ENCODE measurements at regions not wholly inside any gene's neighbourhood (a gene's known extent, or its start where the extent isn't known, plus 50 kb on each side); places are given as distances from the start of the nearest gene placed in this dataset.
"Not testable (repeated sequence)": the region's sequence is repeated elsewhere in the genome, so short reads cannot be mapped to it uniquely, and the experiment has no call there.

DNA sequence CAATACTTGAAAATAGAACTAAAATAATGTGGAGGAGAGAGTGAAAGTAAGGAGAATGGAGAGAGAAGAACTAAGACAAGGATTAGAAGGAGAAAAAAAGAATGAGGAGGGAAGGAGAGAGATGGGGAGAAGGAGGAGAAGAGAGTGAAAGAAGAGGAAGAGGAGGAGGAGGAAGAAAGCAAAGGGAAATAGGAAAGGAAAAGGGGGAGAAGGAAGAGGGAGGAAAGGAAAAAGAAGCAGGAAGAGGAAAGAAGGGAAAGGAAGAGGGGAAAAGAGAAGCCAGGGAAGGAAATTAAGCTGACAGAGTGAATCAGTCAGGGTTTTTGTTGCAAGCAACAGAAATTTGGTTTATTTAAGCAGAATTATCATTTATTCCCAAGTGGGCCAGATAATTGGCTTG, 241.7 kb upstream of the P2RY1 start:
- H3K4me3 Mint-ChIP-seq, result no peak overlapping the region
- H3K27me3 Mint-ChIP-seq, result no peaks in the 10 kb centered on the region
- H3K4me1 Mint-ChIP-seq (ENCODE audit: low read depth), result peaks cover 13% of the 10 kb centered on the region
- H3K27ac Mint-ChIP-seq, result no peak overlapping the region
- peaks cover 1% of the 10 kb centered on the region for H3K9me3 Mint-ChIP-seq
- H3K36me3 Mint-ChIP-seq (ENCODE audit: low read depth), result no peaks in the 10 kb centered on the region
- intact Hi-C loops (cut with micrococcal nuclease), result no loop called here

DNA sequence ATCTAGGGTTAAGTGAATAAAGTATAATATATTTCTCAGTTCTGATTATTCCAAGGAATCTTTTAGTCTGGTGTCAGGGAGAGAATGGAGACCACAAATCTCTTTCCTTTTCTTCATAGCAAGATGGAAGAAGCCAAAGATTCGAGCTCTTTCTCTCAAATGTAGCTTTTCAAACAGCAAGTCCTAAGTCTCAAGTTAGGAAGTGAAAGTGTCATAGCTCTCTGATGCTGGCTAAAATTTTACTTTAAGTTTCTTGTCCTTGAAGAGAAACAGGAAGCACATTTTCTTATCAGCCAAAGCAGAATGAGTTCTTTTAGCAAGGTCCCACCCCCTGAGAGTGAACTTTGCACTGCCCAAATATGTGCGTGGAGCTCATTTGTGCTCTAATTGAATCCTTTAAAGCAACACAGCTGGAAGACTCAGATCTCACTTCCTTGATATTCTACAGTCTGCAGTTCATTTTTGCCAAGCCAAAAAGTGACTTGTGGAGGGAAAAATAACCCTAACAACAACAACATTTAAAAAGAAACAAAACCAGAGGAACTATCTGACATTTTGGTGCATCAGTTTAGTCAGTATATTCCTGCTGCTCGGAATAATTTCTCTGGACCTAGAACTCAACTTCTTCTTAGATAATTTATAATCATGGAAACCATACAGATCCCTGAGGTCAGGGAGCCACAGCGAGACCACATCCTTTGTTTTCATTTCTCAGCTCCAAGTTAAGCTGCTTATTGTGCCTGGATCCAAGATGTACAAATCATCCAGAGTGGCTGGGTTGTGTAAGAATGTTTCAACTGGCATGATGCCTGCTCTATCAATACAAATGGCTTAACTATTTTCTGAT, 238.7 kb upstream of the P2RY1 start:
- Mint-ChIP-seq H3K36me3 (ENCODE audit: low read depth) (no peaks in the 10 kb centered on the region), H3K27me3 (no peaks in the 10 kb centered on the region), H3K27ac (peak overlapping the region; percentile 63), H3K4me1 (ENCODE audit: low read depth) (peaks cover 6% of the 10 kb centered on the region), H3K4me3 (peak overlapping the region; percentile 18), H3K9me3 (peaks cover 8% of the 10 kb centered on the region)
- intact Hi-C loops (cut with micrococcal nuclease), result no loop called here

DNA sequence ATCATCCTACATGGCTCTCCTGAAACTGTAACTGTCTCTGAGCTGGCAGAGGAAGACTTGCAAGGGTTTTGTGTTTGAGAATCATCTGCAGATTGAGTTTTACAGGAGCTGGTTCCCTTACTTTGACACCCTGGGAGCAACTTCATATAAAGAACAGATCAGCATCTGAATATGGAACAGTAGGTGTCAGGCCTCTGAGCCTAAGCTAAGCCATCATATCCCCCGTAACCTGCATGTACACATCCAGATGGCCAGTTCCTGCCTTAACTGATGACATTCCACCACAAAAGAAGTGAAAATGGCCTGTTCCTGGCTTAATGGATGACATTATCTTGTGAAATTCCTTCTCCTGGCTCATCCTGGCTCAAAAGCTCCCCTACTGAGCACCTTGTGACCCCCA, 238.1 kb upstream of the P2RY1 start:
- H3K36me3 Mint-ChIP-seq (ENCODE audit: low read depth); H3K27me3 Mint-ChIP-seq; H3K4me3 Mint-ChIP-seq; H3K4me1 Mint-ChIP-seq (ENCODE audit: low read depth); intact Hi-C loops (cut with micrococcal nuclease); H3K9me3 Mint-ChIP-seq: not testable (repeated sequence)
- H3K27ac Mint-ChIP-seq, result peak overlapping the region; percentile 7

DNA sequence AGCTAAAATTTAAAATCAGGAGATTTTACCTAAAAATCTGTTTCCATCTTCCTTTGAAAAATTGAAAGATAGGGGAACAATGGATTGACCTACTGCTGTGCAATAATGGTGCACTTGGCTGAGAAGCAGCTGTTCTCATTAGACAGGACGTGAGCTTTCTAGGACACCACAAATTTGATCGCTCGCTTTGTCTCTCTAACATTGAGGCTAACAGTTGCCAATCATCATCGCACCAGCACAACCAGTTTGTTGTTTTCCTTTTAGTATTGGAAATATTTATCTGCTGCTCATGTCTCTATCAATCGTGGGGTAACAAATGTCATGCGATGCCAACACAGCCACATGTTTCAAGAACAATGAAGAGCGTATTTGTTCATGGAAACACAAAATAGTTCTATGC, 228.8 kb upstream of the P2RY1 start:
- H3K27ac Mint-ChIP-seq, result no peak overlapping the region
- H3K27me3 Mint-ChIP-seq, result no peaks in the 10 kb centered on the region
- H3K9me3 Mint-ChIP-seq, result peaks cover 9% of the 10 kb centered on the region
- H3K36me3 Mint-ChIP-seq (ENCODE audit: low read depth), result no peaks in the 10 kb centered on the region
- no peak overlapping the region for H3K4me3 Mint-ChIP-seq
- intact Hi-C loops (cut with micrococcal nuclease), result no loop called here
- H3K4me1 Mint-ChIP-seq (ENCODE audit: low read depth), result no peaks in the 10 kb centered on the region

DNA sequence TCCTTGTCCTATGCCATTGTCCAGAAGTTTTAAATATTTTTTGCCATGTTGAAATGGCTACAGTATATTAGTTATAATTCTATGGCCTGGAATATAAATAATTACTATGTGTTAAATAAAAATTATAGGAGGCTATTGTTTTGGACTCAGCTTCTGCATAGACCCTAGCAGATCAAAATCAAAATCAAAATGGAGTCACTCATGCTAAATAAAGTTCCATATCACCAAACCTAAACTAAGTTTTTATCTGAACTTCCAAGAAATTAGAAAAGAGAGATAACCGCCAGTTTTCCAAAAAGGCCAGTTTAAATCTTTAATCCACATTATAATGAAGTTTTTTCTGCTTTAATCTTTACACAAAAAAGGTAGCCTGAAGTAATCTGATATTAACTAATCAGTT, 227.8 kb upstream of the P2RY1 start:
- no peak overlapping the region for H3K4me3 Mint-ChIP-seq
- no peak overlapping the region for H3K27ac Mint-ChIP-seq
- no peaks in the 10 kb centered on the region for H3K27me3 Mint-ChIP-seq
- H3K4me1 Mint-ChIP-seq (ENCODE audit: low read depth), result no peaks in the 10 kb centered on the region
- H3K9me3 Mint-ChIP-seq, result peaks cover 9% of the 10 kb centered on the region
- intact Hi-C loops (cut with micrococcal nuclease), result no loop called here
- no peaks in the 10 kb centered on the region for H3K36me3 Mint-ChIP-seq (ENCODE audit: low read depth)

DNA sequence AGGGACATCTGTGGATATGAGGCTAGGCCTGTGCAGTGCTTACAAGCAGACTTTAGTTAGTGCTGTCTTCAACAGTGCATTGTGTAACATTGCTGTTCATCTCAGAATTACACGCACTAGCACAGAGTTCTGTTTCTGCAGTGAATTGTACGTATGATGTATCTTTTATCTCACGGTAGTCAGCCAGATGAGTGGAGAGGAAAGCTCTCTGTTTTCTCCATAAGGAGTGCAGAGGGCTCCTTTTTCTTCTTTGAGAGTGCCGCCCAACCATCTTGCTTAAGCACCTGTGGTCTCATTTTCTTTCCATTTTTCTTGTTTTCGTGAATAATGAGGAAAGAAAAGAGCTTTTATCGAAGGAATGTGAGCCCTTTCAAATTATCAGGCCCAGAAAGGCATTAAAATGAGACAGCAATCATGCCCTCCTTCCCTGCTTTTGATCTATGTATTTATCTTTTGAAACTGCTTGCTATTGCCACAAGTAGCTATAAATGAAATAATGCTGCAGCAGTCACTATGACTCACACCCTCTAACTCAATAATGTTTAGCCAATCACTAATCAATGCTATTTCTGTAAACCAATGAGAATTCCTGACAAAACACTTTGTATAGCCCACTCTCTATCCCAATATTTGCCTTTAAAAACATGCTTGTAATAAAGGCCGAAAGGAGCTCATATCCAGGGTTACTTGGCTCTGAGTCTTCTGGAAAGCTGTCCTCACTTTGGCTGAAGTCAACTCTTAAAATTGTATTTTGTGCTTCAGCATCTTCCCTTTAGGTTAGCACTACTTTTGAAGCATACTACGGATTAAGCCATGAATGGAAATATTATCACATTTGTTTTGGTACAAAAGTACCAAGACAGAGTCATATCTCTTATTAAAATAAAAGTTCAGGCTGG, 226.0 kb upstream of the P2RY1 start:
- intact Hi-C loops (cut with micrococcal nuclease), result no loop called here
- Mint-ChIP-seq H3K27me3 (no peaks in the 10 kb centered on the region), H3K4me3 (no peak overlapping the region), H3K9me3 (peaks cover 9% of the 10 kb centered on the region), H3K27ac (no peak overlapping the region), H3K36me3 (ENCODE audit: low read depth) (no peaks in the 10 kb centered on the region), H3K4me1 (ENCODE audit: low read depth) (no peaks in the 10 kb centered on the region)

DNA sequence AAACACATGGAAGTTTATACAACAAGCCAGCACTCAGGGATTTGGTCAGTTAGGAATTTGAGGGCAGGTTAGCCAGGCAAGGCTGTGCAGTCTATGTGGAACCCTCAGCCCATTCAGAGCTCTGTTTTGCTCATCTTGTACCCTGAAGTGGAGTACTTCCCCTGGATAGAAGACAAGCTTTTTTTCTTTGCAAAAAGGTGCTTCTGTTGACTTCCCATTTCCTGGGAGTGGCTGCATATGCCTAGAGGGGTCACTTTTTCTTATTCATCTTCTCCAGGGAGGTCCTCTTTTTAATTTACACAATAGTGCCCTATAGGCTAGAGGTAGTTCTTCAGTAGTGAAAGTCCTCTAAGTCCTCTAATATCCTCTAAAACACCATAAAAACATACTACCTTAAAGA, 225.0 kb upstream of the P2RY1 start:
- no peak overlapping the region for H3K4me3 Mint-ChIP-seq
- intact Hi-C loops (cut with micrococcal nuclease), result no loop called here
- no peaks in the 10 kb centered on the region for H3K36me3 Mint-ChIP-seq (ENCODE audit: low read depth)
- H3K27ac Mint-ChIP-seq, result no peak overlapping the region
- peaks cover 3% of the 10 kb centered on the region for H3K9me3 Mint-ChIP-seq
- no peaks in the 10 kb centered on the region for H3K4me1 Mint-ChIP-seq (ENCODE audit: low read depth)
- no peaks in the 10 kb centered on the region for H3K27me3 Mint-ChIP-seq

DNA sequence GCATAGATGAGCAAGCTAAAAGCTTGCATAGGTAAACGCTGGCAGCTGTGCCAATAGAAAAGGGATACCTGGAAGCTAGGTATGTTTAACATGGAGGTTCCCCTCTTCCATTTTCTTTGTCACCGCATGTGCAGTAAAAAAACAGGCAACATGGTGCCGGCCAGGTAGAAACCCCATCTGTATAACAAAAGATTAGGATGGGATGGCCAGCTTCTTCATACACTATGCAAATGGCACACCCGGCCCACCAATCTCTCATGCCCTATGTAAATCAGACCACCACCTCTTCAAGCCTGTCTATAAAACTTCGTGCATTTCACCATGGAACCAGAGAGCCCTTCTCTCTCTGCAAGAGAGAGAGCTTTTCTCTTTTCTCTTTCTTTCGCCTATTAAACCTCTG, 224.3 kb upstream of the P2RY1 start:
- Mint-ChIP-seq H3K27me3 (no peaks in the 10 kb centered on the region), H3K4me1 (ENCODE audit: low read depth) (no peaks in the 10 kb centered on the region), H3K9me3 (peaks cover 4% of the 10 kb centered on the region), H3K27ac (no peak overlapping the region), H3K36me3 (ENCODE audit: low read depth) (no peaks in the 10 kb centered on the region), H3K4me3 (no peak overlapping the region)
- intact Hi-C loops (cut with micrococcal nuclease), result no loop called here

DNA sequence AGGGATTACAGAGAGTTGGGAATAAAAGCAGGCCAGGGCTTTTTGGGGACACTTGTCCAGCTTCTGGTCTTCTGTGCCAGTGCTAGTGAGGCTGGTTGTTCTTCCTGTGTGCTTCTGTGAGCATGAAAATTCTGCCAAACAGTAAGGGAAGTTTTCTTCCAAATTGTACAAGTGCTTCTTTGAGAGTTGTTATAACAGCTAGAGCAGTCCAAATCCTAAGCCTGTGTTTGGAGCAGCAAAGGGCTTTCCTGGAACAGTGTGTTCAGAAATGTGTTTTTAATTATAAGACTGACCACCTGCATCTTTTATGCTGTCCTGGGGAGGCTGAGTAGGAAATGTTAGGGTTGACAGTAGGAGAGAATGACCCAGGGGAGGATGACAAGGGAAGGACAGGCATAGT, 223.0 kb upstream of the P2RY1 start:
- Mint-ChIP-seq H3K36me3 (ENCODE audit: low read depth) (no peaks in the 10 kb centered on the region), H3K4me1 (ENCODE audit: low read depth) (no peaks in the 10 kb centered on the region), H3K4me3 (no peak overlapping the region), H3K9me3 (peaks cover 9% of the 10 kb centered on the region), H3K27me3 (no peaks in the 10 kb centered on the region), H3K27ac (no peak overlapping the region)
- intact Hi-C loops (cut with micrococcal nuclease), result no loop called here

DNA sequence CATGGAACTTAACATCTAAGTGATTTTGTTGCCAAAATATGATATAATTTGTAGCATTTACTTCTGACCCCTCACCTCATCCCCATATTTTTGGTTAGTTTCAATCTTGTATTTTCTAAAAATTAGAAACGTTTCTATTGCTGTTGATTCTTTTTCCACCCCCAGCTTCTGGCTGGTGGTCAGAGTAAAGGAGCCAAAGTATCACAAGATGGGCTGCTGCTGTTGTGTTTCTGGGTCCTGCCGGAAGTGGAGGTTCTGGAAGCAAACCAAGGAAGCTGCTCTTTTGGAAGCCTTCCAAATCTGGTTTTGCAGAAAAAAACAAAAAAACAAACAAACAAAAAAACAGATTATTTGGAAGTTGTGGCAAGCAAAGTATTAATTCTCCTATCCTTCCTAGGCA, 221.1 kb upstream of the P2RY1 start:
- H3K27me3 Mint-ChIP-seq, result no peaks in the 10 kb centered on the region
- H3K36me3 Mint-ChIP-seq (ENCODE audit: low read depth), result no peaks in the 10 kb centered on the region
- peaks cover 9% of the 10 kb centered on the region for H3K9me3 Mint-ChIP-seq
- no peak overlapping the region for H3K4me3 Mint-ChIP-seq
- H3K27ac Mint-ChIP-seq, result no peak overlapping the region
- intact Hi-C loops (cut with micrococcal nuclease), result no loop called here
- H3K4me1 Mint-ChIP-seq (ENCODE audit: low read depth), result no peaks in the 10 kb centered on the region

DNA sequence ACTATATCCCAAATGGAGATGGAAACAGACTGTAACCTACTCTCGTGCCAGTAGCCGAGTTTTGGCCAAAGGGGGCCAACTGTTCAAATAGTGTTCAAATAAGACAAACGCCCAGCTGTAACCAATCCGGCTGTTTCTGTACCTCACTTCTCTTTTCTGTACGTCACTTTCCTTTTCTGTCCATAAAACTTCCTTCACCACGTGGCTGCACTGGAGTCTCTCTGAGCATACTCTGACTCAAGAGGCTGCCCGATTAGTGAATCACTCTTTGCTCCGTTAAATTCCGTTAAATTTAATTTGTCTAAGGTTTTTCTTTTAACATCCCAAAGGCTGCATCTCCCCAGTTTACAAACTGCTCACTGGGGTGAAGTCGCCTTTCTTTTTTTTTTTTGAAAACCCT, 219.2 kb upstream of the P2RY1 start:
- intact Hi-C loops (cut with micrococcal nuclease), result no loop called here
- Mint-ChIP-seq H3K4me3 (no peak overlapping the region), H3K27ac (no peak overlapping the region), H3K36me3 (ENCODE audit: low read depth) (no peaks in the 10 kb centered on the region), H3K9me3 (peaks cover 9% of the 10 kb centered on the region), H3K27me3 (no peaks in the 10 kb centered on the region), H3K4me1 (ENCODE audit: low read depth) (no peaks in the 10 kb centered on the region)

DNA sequence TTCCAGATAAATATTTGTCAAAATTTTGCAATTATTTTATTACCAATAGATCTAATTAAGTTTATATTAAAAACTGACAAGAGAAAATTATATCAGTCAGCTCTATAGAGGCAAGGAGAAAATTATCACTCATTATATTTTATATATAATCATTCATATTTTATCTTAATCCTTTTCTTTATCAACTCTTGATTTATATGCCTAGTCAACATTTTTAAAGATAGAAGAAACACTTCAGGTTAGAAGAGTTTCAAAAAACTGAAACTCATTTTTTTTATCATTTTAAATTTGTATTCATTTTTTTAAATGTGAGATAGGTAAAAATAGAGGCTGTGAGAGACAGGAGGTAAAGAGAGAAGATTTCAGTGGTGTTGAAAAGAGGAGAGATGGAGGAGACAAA, 217.3 kb upstream of the P2RY1 start:
- H3K4me1 Mint-ChIP-seq (ENCODE audit: low read depth), result no peaks in the 10 kb centered on the region
- H3K27ac Mint-ChIP-seq, result no peak overlapping the region
- H3K27me3 Mint-ChIP-seq, result no peaks in the 10 kb centered on the region
- intact Hi-C loops (cut with micrococcal nuclease), result no loop called here
- no peaks in the 10 kb centered on the region for H3K36me3 Mint-ChIP-seq (ENCODE audit: low read depth)
- no peak overlapping the region for H3K4me3 Mint-ChIP-seq
- peaks cover 9% of the 10 kb centered on the region for H3K9me3 Mint-ChIP-seq

DNA sequence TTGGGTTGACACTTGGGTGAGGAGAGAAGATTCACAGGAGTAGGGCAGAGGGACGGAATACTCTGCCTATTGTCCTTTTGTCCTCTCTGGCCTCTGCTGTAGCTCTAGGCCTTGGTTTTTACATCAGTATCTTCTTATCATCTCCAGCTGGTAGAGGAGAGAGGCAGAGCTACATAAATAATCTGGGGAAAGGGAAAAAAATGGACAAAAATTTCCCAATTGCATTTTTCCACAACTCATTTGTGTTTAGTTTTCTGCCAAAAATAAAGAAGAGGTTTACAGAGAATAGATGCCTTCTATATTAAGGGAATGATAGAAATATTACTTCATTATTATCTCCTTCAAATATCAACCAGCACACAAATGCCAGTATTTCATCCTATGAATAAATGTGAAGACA, 216.4 kb upstream of the P2RY1 start:
- Mint-ChIP-seq H3K27ac (no peak overlapping the region), H3K9me3 (peaks cover 9% of the 10 kb centered on the region), H3K4me1 (ENCODE audit: low read depth) (peaks cover 4% of the 10 kb centered on the region), H3K27me3 (no peaks in the 10 kb centered on the region), H3K36me3 (ENCODE audit: low read depth) (no peaks in the 10 kb centered on the region), H3K4me3 (no peak overlapping the region)
- intact Hi-C loops (cut with micrococcal nuclease), result no loop called here

DNA sequence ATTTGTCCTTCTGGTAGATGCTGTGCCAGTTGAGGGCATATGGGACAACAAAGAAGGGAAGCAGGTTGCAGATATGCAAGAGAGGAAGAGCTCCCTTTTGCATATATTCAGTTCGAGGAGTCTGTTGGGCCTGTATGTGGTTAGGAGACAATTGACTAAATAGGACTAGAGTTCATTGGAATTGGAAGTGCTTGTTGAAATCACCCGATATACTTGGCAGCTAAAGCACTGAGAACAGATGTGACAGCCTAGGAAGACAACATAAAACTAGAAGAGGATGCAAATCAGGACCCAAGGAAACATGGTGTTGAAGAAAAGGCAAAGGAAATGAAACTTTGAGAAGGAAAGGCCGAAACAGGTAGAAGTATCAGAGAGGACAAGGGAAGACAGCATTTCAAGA, 215.2 kb upstream of the P2RY1 start:
- no peak overlapping the region for H3K27ac Mint-ChIP-seq
- intact Hi-C loops (cut with micrococcal nuclease), result no loop called here
- H3K36me3 Mint-ChIP-seq (ENCODE audit: low read depth), result no peaks in the 10 kb centered on the region
- no peaks in the 10 kb centered on the region for H3K27me3 Mint-ChIP-seq
- peaks cover 9% of the 10 kb centered on the region for H3K9me3 Mint-ChIP-seq
- H3K4me1 Mint-ChIP-seq (ENCODE audit: low read depth), result peaks cover 7% of the 10 kb centered on the region
- H3K4me3 Mint-ChIP-seq, result no peak overlapping the region

All from dendritic cell treated with granulocyte-macrophage colony-stimulating factor and Interleukin-4, amounts not matched to agents 40 ng/mL and 50 ng/mL, for 4 days (primary cell).